B cell (primary cell): ENCODE measurements at regions not wholly inside any gene's neighbourhood (a gene's known extent, or its start where the extent isn't known, plus 50 kb on each side); places are given as distances from the start of the nearest gene placed in this dataset.

Experiments used
- ATAC-seq: fragments of 200-7000 bp; cut with Tn5 transposase; one replicate; pipeline ENCODE4 v1.10.0; 2021; ENCODE audit warnings: low read depth, mild to moderate bottlenecking, moderate number of reproducible peaks, moderate library complexity
- CTCF ChIA-PET: fragments of 350-600 bp; sonication (Branson Sonifier 250); formaldehyde crosslinking; loops from one replicate; lab custom pipeline; 2021; ENCODE audit warnings: antibody characterized with exemption, inconsistent platforms; lab: Charles Lee
- POLR2A ChIA-PET: fragments of 350-600 bp; sonication (Branson Sonifier 250); formaldehyde crosslinking; loops from one replicate; lab custom pipeline; 2021; ENCODE audit warnings: antibody characterized with exemption; lab: Charles Lee
- DNase-seq: peaks from one replicate; pipeline ENCODE4 v3.0.0; 2013
- H2AFZ ChIP-seq: 2 replicates; pipeline ENCODE4 v1.6.1; 2012; ENCODE audit warnings: mild to moderate bottlenecking, low read depth, low read length; ENCODE audit not compliant: insufficient read depth, poor library complexity, severe bottlenecking
- H3K27ac ChIP-seq, 2 donors: 1 replicate in 1 of 2; 2 replicates in 1 of 2; pipeline ENCODE4 v1.5.1; 2012 to 2013; ENCODE audit warnings: low read length in 2 of 2, mild to moderate bottlenecking in 2 of 2, moderate library complexity in 1 of 2
- H3K27me3 ChIP-seq, 4 experiments: fragments of 200-600 bp in 1 of 4; sonication (generic) in 1 of 4; replicated peaks in 1 of 4; 1 replicate in 2 of 4; 2 replicates in 2 of 4; pipeline versions ENCODE4 v1.6.1 to v1.7.0; 2013 to 2016; ENCODE audit warnings: low read length in 3 of 4, mild to moderate bottlenecking in 2 of 4, mixed read lengths in 1 of 4, moderate library complexity in 1 of 4; ENCODE audit not compliant: insufficient read depth in 4 of 4, control insufficient read depth in 3 of 4; ENCODE audit errors: control extremely low read depth in 1 of 4
- H3K36me3 ChIP-seq, 2 experiments: replicated peaks in 1 of 2; 1 replicate in 1 of 2; 2 replicates in 1 of 2; pipeline versions ENCODE4 v1.6.1 to v1.7.1; 2013; ENCODE audit warnings: low read length in 1 of 2; ENCODE audit not compliant: insufficient read depth in 2 of 2, control insufficient read depth in 1 of 2; ENCODE audit errors: control extremely low read depth in 1 of 2, extremely low read depth in 1 of 2
- H3K4me1 ChIP-seq, 2 donors: fragments of 200-600 bp in 1 of 2; sonication (generic) in 1 of 2; 1 replicate in 1 of 2; 2 replicates in 1 of 2; pipeline versions ENCODE4 v1.5.1 to v1.6.1; 2013 to 2017; ENCODE audit warnings: low read length in 2 of 2; ENCODE audit not compliant: control insufficient read depth in 2 of 2, insufficient read depth in 2 of 2
- H3K4me2 ChIP-seq: replicated peaks from 2 replicates; pipeline ENCODE3; 2012; ENCODE audit warnings: mild to moderate bottlenecking, low read depth, low read length; ENCODE audit not compliant: poor library complexity, severe bottlenecking
- H3K4me3 ChIP-seq, 5 experiments: fragments of 200-600 bp in 1 of 5; sonication (generic) in 1 of 5; 1 replicate in 3 of 5; 2 replicates in 2 of 5; pipeline versions ENCODE4 v1.5.1 to v1.7.0; 2011 to 2016; ENCODE audit warnings: low read length in 4 of 5, mild to moderate bottlenecking in 4 of 5, low read depth in 2 of 5, control low read depth in 1 of 5, moderate library complexity in 1 of 5; ENCODE audit not compliant: insufficient read depth in 1 of 5; ENCODE audit errors: control extremely low read depth in 1 of 5, extremely low read depth in 1 of 5
- H3K79me2 ChIP-seq: fragments of 200-600 bp; sonication (generic); one replicate; pipeline ENCODE4 v1.6.0; 2016; ENCODE audit warnings: low read length; ENCODE audit not compliant: control insufficient read depth, insufficient read depth
- H3K9ac ChIP-seq: fragments of 200-600 bp; sonication (generic); 2 replicates; pipeline ENCODE4 v1.6.1; 2017; ENCODE audit warnings: mild to moderate bottlenecking, low read length, moderate library complexity
- H3K9me3 ChIP-seq, 3 donors: one replicate each; pipeline versions ENCODE4 v1.6.1 to v1.7.1; 2013; ENCODE audit warnings: low read length in 2 of 3; ENCODE audit not compliant: control insufficient read depth in 2 of 3, insufficient read depth in 1 of 3; ENCODE audit errors: control extremely low read depth in 1 of 3
- H4K20me1 ChIP-seq: 2 replicates; pipeline ENCODE4 v1.6.0; 2012; ENCODE audit warnings: mild to moderate bottlenecking, low read length; ENCODE audit not compliant: insufficient read depth, control insufficient read depth, poor library complexity, severe bottlenecking
- H3K27ac Mint-ChIP-seq: one replicate; pipeline ENCODE4 v1.8.0; 2021; ENCODE audit warnings: mixed read lengths
- H3K27me3 Mint-ChIP-seq: one replicate; pipeline ENCODE4 v1.8.0; 2021; ENCODE audit warnings: mixed read lengths
- H3K4me1 Mint-ChIP-seq: one replicate; pipeline ENCODE4 v1.8.0; 2021; ENCODE audit warnings: mixed read lengths
- H3K4me3 Mint-ChIP-seq: one replicate; pipeline ENCODE4 v1.8.0; 2021; ENCODE audit warnings: mixed read lengths
- H3K9me3 Mint-ChIP-seq: one replicate; pipeline ENCODE4 v1.8.0; 2022; ENCODE audit warnings: mixed read lengths; ENCODE audit not compliant: insufficient read depth
- CTCF ChIP-seq: fragments of 200-600 bp; IDR thresholded peaks from one replicate; pipeline ENCODE4 v1.8.0; 2022; ENCODE audit warnings: antibody characterized with exemption, mild to moderate bottlenecking
- EZH2 ChIP-seq: IDR thresholded peaks from 2 replicates; pipeline ENCODE4 v1.6.1; 2012; ENCODE audit warnings: borderline replicate concordance, low read depth, mild to moderate bottlenecking, moderate library complexity, low read length; ENCODE audit not compliant: insufficient read depth, poor library complexity, severe bottlenecking
- WGBS: methylation state at CpG from one replicate; pipeline ENCODE4 v1.1.5; 2013; ENCODE audit warnings: missing lambda C conversion rate; ENCODE audit not compliant: insufficient coverage; 5-methylcytosine and 5-hydroxymethylcytosine counted together
- intact Hi-C: fragments of 100-400 bp; cut with micrococcal nuclease; formaldehyde crosslinking; loops from one replicate; pipeline ENCODE4 v1.10.0; 2022

- Mint-ChIP-seq H3K27me3 (no peaks in the 10 kb centered on the region), H3K4me1 (no peaks in the 10 kb centered on the region), H3K9me3 (no peaks in the 10 kb centered on the region), H3K4me3 (no peak overlapping the region), H3K27ac (no peak overlapping the region)
- H3K4me3 ChIP-seq: no peak overlapping the region
- H4K20me1 ChIP-seq: no peaks in the 10 kb centered on the region
- CTCF ChIA-PET: no interaction called here
- no peak overlapping the region for H3K9ac ChIP-seq
- no peaks in the 10 kb centered on the region for H3K36me3 ChIP-seq
- no peaks in the 10 kb centered on the region for H3K79me2 ChIP-seq
- H3K4me2 ChIP-seq: no peak overlapping the region
- ATAC-seq (no peak), DNase-seq (no peak)
- no peaks in the 10 kb centered on the region for H3K4me1 ChIP-seq
- H3K27ac ChIP-seq: no peak overlapping the region
- intact Hi-C loops: no loop called here
- no peaks in the 10 kb centered on the region for H3K27me3 ChIP-seq
- H3K9me3 ChIP-seq: no peaks in the 10 kb centered on the region
- TF ChIP-seq EZH2: no peak
- TF ChIP-seq CTCF: no peak
- no CpG with 5 or more reads among the region's 2 CpGs for WGBS
- POLR2A ChIA-PET: no interaction called here
- H2AFZ ChIP-seq: no peak overlapping the region
Measured at GRCh38 chr4:35942092-35942491, 302.2 kb downstream of the ARAP2 start.

- Histone ChIP-seq H3K36me3 (no peaks in the 10 kb centered on the region), H3K27ac (no peak overlapping the region), H3K4me2 (no peak overlapping the region), H3K4me3 (no peak overlapping the region), H4K20me1 (no peaks in the 10 kb centered on the region), H3K9ac (no peak overlapping the region), H3K4me1 (no peaks in the 10 kb centered on the region), H3K27me3 (no peaks in the 10 kb centered on the region), H2AFZ (no peak overlapping the region), H3K79me2 (no peaks in the 10 kb centered on the region), H3K9me3 (no peaks in the 10 kb centered on the region)
- no peak overlapping the region for H3K27ac Mint-ChIP-seq
- intact Hi-C loops: no loop called here
- no peak overlapping the region for H3K4me3 Mint-ChIP-seq
- POLR2A ChIA-PET: no interaction called here
- DNase-seq (no peak), ATAC-seq (no peak)
- H3K4me1 Mint-ChIP-seq: no peaks in the 10 kb centered on the region
- TF ChIP-seq EZH2: no peak
- no peak for TF ChIP-seq CTCF
- CTCF ChIA-PET: interaction anchor here (1.4 kb wide), 1 partner anchor 9 kb away, joined by 6 read pairs; no protein-coding TSS in a partner anchor
- H3K27me3 Mint-ChIP-seq: no peaks in the 10 kb centered on the region
- H3K9me3 Mint-ChIP-seq: no peaks in the 10 kb centered on the region
Measured at GRCh38 chr4:35943606-35944005, 300.7 kb downstream of the ARAP2 start.
